Esophagus squamous epithelium (tissue), 4 donors: ENCODE measurements at regions not wholly inside any gene's neighbourhood (a gene's known extent, or its start where the extent isn't known, plus 50 kb on each side); places are given as distances from the start of the nearest gene placed in this dataset.

ENCODE experiments used
- POLR2A ChIP-seq, 4 donors: fragments of 450-650 bp; IDR thresholded peaks; one replicate each; pipeline ENCODE4 v1.6.1; 2017; ENCODE audit warnings: antibody characterized with exemption in 4 of 4, mild to moderate bottlenecking in 4 of 4, moderate library complexity in 3 of 4
- TF ChIP-seq, protein P1 (sequence below), 6 experiments: fragments of 450-650 bp in 4 of 6; fragments of 200-600 bp in 2 of 6; sonication (generic) in 2 of 6; IDR thresholded peaks; one replicate each; pipeline ENCODE4 v1.5.1; 2016 to 2019; ENCODE audit warnings: antibody characterized with exemption in 6 of 6, mild to moderate bottlenecking in 4 of 6, moderate library complexity in 4 of 6

- TF ChIP-seq, protein P1, sequence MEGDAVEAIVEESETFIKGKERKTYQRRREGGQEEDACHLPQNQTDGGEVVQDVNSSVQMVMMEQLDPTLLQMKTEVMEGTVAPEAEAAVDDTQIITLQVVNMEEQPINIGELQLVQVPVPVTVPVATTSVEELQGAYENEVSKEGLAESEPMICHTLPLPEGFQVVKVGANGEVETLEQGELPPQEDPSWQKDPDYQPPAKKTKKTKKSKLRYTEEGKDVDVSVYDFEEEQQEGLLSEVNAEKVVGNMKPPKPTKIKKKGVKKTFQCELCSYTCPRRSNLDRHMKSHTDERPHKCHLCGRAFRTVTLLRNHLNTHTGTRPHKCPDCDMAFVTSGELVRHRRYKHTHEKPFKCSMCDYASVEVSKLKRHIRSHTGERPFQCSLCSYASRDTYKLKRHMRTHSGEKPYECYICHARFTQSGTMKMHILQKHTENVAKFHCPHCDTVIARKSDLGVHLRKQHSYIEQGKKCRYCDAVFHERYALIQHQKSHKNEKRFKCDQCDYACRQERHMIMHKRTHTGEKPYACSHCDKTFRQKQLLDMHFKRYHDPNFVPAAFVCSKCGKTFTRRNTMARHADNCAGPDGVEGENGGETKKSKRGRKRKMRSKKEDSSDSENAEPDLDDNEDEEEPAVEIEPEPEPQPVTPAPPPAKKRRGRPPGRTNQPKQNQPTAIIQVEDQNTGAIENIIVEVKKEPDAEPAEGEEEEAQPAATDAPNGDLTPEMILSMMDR (IDR thresholded peaks at IDR 0.05) = no peak
- TF ChIP-seq POLR2A (IDR thresholded peaks at IDR 0.05) = no peak
Observed at GRCh38 chrX:40809210-40809609, 73.9 kb upstream of the MED14 start.
